Loucy (cell line): ENCODE measurements at regions not wholly inside any gene's neighbourhood (a gene's known extent, or its start where the extent isn't known, plus 50 kb on each side); places are given as distances from the start of the nearest gene placed in this dataset.

Experiments used
- H2AFZ ChIP-seq: fragments of 200-600 bp; sonication (generic); 2 replicates; pipeline ENCODE4 v1.6.0; 2016; ENCODE audit warnings: antibody characterized with exemption, mild to moderate bottlenecking, low read length, moderate library complexity
- H3F3A ChIP-seq: fragments of 200-600 bp; 2 replicates; pipeline ENCODE4 v1.6.0; 2016; ENCODE audit warnings: antibody characterized with exemption, low read depth, mild to moderate bottlenecking
- H3K27me3 ChIP-seq: fragments of 200-600 bp; sonication (generic); 2 replicates; pipeline ENCODE4 v1.6.1; 2014; ENCODE audit warnings: low read length, mild to moderate bottlenecking; ENCODE audit not compliant: insufficient read depth, poor library complexity, severe bottlenecking
- H3K36me3 ChIP-seq: fragments of 200-600 bp; sonication (generic); 2 replicates; pipeline ENCODE4 v1.6.1; 2016; ENCODE audit warnings: low read length; ENCODE audit not compliant: insufficient read depth
- H3K4me1 ChIP-seq: fragments of 200-600 bp; sonication (generic); 2 replicates; pipeline ENCODE4 v1.5.1; 2014; ENCODE audit warnings: low read length, mild to moderate bottlenecking; ENCODE audit not compliant: insufficient read depth, poor library complexity, severe bottlenecking
- H3K4me2 ChIP-seq: fragments of 200-600 bp; sonication (generic); 2 replicates; pipeline ENCODE4 v1.6.0; 2014; ENCODE audit warnings: antibody characterized with exemption, low read length, low read depth, mild to moderate bottlenecking; ENCODE audit not compliant: poor library complexity, severe bottlenecking
- H3K4me3 ChIP-seq: fragments of 200-600 bp; sonication (generic); 2 replicates; pipeline ENCODE4 v1.5.1; 2014; ENCODE audit warnings: low read length, mild to moderate bottlenecking, mixed read lengths; ENCODE audit not compliant: poor library complexity, severe bottlenecking
- H3K79me2 ChIP-seq: fragments of 200-600 bp; sonication (generic); 2 replicates; pipeline ENCODE4 v1.6.1; 2014; ENCODE audit warnings: low read length; ENCODE audit not compliant: insufficient read depth
- H3K9ac ChIP-seq: fragments of 200-600 bp; sonication (generic); 2 replicates; pipeline ENCODE4 v1.6.0; 2014; ENCODE audit warnings: mild to moderate bottlenecking, low read depth, low read length, moderate library complexity; ENCODE audit not compliant: poor library complexity, severe bottlenecking
- H3K9me2 ChIP-seq: fragments of 200-600 bp; sonication (generic); replicated peaks from 2 replicates; pipeline ENCODE4 v1.6.1; 2016; ENCODE audit warnings: low read depth, low read length, mixed read lengths
- H3K9me3 ChIP-seq: fragments of 200-600 bp; sonication (generic); 2 replicates; pipeline ENCODE4 v1.6.1; 2014; ENCODE audit warnings: mild to moderate bottlenecking, antibody characterized with exemption, low read length, low read depth; ENCODE audit not compliant: insufficient read depth
- H4K20me1 ChIP-seq: fragments of 200-600 bp; sonication (generic); 2 replicates; pipeline ENCODE4 v1.6.0; 2014; ENCODE audit warnings: antibody characterized with exemption, low read length, mild to moderate bottlenecking; ENCODE audit not compliant: insufficient read depth, poor library complexity, severe bottlenecking
- EZH2phosphoT487 ChIP-seq: fragments of 200-600 bp; IDR thresholded peaks from 2 replicates; pipeline ENCODE4 v1.6.1; 2018; ENCODE audit warnings: antibody characterized with exemption, mild to moderate bottlenecking, moderate library complexity, borderline replicate concordance
- TF ChIP-seq, protein P1 (sequence below): fragments of 200-600 bp; sonication (generic); conservative IDR thresholded peaks from 2 replicates; pipeline ENCODE4 v1.5.1; 2014; ENCODE audit warnings: mild to moderate bottlenecking, antibody characterized with exemption, low read length

DNA sequence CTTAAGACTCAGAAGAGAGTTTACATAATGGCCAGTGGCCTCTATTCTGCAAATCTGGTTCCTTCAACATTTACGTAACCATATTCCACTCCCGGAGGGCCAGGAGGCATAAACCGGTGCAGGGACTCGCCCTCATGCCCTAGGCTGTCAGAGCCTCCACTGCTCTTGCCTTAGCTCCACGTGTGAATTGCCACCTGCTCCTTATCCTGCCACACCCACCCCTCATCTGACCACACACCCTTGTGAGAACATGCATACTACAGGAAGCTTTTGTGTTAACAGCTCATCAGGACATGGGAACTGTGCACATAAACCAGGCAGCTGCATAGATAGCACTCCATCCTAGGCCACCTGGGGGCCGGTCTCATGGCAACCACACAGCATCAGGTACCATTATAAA lies 146.7 kb upstream of the PFKP start:
- no peaks in the 10 kb centered on the region for H4K20me1 ChIP-seq
- H3K27me3 ChIP-seq, result no peaks in the 10 kb centered on the region
- H3K4me2 ChIP-seq, result no peak overlapping the region
- peaks cover 40% of the 10 kb centered on the region for H3K4me1 ChIP-seq
- H3F3A ChIP-seq, result peaks cover 7% of the 10 kb centered on the region
- no peaks in the 10 kb centered on the region for H3K36me3 ChIP-seq
- H3K79me2 ChIP-seq, result no peaks in the 10 kb centered on the region
- no peaks in the 10 kb centered on the region for H3K9me3 ChIP-seq
- H3K9me2 ChIP-seq, result no peaks in the 10 kb centered on the region
- TF ChIP-seq, protein P1, sequence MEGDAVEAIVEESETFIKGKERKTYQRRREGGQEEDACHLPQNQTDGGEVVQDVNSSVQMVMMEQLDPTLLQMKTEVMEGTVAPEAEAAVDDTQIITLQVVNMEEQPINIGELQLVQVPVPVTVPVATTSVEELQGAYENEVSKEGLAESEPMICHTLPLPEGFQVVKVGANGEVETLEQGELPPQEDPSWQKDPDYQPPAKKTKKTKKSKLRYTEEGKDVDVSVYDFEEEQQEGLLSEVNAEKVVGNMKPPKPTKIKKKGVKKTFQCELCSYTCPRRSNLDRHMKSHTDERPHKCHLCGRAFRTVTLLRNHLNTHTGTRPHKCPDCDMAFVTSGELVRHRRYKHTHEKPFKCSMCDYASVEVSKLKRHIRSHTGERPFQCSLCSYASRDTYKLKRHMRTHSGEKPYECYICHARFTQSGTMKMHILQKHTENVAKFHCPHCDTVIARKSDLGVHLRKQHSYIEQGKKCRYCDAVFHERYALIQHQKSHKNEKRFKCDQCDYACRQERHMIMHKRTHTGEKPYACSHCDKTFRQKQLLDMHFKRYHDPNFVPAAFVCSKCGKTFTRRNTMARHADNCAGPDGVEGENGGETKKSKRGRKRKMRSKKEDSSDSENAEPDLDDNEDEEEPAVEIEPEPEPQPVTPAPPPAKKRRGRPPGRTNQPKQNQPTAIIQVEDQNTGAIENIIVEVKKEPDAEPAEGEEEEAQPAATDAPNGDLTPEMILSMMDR, result no peak
- TF ChIP-seq EZH2phosphoT487, result no peak
- H3K9ac ChIP-seq, result no peak overlapping the region
- no peak overlapping the region for H2AFZ ChIP-seq
- no peak overlapping the region for H3K4me3 ChIP-seq

DNA sequence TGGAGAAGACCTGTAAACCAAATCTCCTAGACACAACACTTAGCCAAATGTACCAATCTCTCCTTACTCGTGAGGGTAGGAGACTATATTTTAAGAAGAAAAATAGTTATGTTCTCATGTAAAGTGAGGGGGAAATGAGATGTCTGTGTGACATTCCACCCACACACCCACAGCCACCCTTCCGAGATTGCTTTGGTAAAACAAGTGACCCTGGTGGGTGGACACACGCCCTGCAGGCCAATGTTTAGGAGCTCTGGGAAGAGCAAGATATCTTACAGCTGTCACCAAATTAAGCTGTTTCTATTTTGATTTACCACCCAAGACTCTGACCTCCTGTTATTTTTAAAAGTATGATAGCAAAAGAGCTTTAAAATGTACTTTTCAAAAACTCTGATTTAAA lies 147.2 kb upstream of the PFKP start:
- no peaks in the 10 kb centered on the region for H4K20me1 ChIP-seq
- H3K9ac ChIP-seq, result no peak overlapping the region
- no peaks in the 10 kb centered on the region for H3K9me2 ChIP-seq
- no peak overlapping the region for H3K4me3 ChIP-seq
- TF ChIP-seq EZH2phosphoT487, result no peak
- TF ChIP-seq, protein P1, result no peak
- H3K27me3 ChIP-seq, result no peaks in the 10 kb centered on the region
- no peaks in the 10 kb centered on the region for H3K79me2 ChIP-seq
- peaks cover 7% of the 10 kb centered on the region for H3F3A ChIP-seq
- no peaks in the 10 kb centered on the region for H3K9me3 ChIP-seq
- no peak overlapping the region for H2AFZ ChIP-seq
- H3K4me2 ChIP-seq, result no peak overlapping the region
- H3K36me3 ChIP-seq, result no peaks in the 10 kb centered on the region
- peaks cover 35% of the 10 kb centered on the region for H3K4me1 ChIP-seq

DNA sequence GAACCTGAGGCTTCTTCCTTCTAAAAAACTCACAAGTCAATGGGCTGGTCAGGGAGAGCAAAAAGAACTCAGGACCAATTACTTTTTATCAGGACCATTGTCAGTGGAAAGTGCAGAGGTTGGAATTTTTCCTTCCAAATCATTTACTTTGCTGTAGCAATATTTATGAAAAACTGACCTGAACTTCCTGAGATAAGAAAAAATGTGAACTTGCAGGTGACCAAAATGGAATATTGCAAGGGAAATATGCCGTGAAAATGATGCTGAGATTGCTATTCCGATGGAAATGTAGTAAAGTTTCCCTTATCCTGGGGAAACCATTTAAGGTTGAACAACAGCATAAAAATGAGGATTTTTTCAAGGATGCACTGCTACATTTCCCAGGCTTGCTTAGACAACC lies 148.3 kb upstream of the PFKP start:
- Histone ChIP-seq H3K9ac (no peak overlapping the region), H4K20me1 (no peaks in the 10 kb centered on the region), H3K4me2 (no peak overlapping the region), H3K27me3 (no peaks in the 10 kb centered on the region), H3K9me2 (no peaks in the 10 kb centered on the region), H3K9me3 (no peaks in the 10 kb centered on the region), H3K36me3 (no peaks in the 10 kb centered on the region), H3K4me1 (peaks cover 33% of the 10 kb centered on the region), H3K79me2 (no peaks in the 10 kb centered on the region), H2AFZ (no peak overlapping the region), H3K4me3 (no peak overlapping the region), H3F3A (peaks cover 7% of the 10 kb centered on the region)
- TF ChIP-seq EZH2phosphoT487, result no peak
- TF ChIP-seq, protein P1, result no peak
